Effector CD8-positive, alpha-beta T cell (primary cell): ENCODE measurements at regions not wholly inside any gene's neighbourhood (a gene's known extent, or its start where the extent isn't known, plus 50 kb on each side); places are given as distances from the start of the nearest gene placed in this dataset.

Experiments used
- DNase-seq: peaks from one replicate; lab custom pipeline; 2025; lab: John Stamatoyannopoulos, UW

DNA sequence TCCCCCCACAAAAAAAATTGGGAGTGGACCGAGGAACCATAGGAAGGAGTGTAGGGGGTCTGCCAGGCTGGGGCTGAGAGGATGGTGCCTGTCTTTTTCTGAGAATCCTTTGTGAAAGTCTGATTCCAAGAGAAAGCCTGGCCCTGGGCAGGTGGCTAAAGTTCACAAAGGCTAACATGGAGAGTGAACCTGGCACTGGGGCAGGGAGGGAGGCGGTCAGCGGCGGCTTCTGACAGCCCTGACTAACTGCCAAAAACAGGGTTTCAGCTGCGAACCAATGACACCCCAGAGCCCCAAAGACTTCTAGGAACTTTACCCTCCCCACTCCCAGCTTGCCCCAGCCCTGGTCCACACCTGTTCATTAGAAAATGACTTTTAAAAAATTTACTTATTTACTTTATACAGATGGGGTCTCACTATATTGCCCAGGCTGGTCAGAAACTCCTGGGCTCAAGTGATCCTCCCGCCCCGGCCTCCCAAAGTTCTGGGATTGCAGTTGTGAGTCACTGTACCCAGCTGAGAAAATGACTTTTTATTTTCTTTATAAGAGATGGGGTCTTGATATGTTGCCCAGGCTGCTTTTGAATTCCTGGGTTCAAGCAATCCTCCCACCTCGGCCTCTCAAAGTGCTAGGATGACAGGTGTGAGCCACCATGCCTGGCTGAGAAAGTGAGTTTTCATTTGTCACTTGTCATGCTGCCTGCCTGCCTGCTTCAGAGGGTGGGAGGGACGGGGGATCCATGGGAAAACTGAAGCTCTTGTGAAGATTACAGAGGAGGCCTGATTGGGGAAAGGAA is 61.0 kb upstream of the DUSP5 start:
- no peak for DNase-seq

DNA sequence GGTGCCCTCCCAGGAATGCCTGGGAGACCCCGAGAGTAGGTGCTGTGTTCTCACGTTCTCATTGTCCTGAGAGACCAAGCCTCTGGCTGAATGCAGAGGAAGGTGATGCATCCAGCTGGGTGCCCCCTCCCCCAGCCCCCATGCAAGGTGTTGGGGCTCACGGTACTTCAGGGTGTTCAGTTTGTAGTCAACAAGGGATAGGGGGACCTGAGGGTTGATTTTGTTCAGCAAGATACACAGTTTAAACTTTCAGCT is 60.4 kb upstream of the DUSP5 start:
- no peak for DNase-seq

DNA sequence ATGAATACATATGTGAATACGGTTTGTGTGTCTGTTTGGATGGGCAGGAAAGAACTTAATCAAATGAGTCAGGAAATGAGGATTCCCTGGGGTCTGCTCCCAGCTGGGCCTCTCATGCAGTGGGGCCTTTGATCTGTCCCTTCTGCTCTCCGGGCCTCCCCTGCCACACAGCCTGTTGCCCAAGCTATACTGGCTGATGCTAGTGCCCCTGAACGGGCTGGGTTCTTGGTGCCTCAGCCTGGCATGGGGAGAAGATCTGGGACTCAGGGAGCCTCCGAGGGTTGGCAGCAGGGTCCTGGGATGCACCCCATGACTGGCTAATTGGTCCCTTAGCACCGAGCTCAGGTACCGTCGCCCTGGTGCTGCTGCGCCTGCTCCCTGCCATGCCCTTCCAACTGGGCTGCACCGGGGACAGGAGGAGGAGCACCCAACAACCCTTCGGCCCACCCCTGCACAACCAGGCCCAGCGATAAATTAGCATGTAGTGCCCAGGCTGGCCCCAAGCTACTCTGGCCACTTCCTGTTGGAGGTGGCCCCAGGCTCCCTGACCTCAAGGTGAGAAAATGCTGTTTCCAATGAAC is 59.9 kb upstream of the DUSP5 start:
- no peak for DNase-seq

DNA sequence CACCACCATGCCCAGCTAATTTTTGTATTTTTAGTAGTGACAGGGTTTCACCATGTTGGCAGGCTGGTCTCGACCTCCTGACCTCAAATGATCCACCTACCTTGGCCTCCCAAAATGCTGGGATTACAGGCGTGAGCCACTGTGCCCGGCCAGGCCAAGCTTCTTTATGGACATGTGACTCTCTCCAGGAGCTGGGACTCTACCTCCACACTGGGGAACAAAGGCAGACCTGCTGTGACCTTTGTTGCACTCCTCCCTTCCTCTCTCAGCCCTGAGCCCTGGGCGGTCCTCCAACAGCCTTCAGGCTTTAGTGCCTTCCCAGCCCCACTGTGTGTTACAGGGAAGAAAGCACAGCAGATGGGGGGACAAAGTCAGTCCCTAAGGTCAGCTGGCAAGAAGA is 55.0 kb upstream of the DUSP5 start:
- DNase-seq: no peak

DNA sequence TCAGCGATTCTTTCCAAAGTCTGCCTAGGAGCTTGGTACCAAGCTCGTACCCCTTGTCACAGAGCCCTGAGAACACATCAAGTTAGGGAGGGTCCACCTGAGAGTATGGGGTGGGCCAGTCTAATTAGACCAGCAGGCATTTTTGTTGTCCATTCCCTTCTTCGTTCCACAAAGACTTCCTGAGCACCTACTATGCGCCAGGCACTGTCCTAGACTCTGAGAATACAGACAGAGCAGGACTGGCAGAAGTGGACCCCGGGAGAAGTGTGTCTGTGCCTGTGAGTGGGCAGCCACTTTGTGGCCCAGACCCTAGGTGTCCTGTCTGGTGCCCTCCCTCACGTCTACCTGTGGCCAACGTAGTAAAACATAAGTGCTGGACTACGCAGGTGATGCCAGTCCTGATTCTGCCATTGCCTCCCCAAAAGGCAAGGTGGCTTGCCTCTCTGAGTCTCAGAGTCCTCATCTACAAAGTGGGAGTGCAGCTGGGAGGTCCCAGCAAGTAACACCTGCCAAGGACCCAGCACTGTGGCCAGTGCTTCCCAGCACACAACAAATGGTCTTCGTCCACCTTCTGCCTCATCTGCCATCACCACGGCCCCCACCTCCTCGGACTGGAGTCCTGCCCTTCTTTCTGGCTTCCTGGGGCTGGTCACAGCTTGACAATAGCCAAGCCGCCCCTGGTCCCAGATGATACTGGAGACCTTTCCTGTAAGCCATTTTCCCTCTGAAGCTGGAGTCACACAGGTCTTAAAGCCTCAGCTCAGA is 54.3 kb upstream of the DUSP5 start:
- DNase-seq: no peak

DNA sequence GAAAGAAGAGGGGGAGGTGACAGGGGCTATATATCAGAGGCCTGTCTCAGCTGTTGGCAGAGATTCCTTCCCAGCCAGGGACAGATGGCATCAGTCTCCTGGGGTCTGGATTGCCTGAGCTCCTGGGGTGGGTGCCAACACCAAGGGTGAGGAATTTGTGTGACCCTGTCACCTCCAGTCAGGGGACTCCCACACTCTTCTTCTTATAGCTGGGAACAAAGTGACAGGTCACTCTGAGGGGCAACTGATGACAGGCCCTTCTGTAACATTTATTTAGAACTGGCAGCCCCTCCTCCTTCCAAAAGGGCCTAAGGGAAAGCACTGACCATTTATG is 53.7 kb upstream of the DUSP5 start:
- no peak for DNase-seq

DNA sequence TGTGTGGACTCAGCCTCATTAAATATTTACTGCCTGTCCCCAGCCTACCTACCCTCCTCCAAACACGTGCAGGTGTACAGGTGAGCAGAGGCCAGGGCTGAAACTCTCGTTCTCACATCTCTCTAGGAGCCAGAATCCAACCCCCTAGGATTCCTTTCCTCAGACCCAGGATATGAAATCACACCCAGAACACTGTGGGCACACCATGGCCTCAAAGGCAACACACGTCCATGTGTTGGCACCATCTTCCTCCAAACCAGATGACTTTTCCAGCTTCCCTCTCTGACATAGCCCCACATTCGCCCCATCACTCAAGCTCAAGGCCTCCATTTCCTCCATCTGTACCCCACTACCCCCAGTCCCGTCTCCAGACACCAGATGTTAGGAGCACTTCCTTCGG is 51.8 kb upstream of the DUSP5 start:
- no peak for DNase-seq

DNA sequence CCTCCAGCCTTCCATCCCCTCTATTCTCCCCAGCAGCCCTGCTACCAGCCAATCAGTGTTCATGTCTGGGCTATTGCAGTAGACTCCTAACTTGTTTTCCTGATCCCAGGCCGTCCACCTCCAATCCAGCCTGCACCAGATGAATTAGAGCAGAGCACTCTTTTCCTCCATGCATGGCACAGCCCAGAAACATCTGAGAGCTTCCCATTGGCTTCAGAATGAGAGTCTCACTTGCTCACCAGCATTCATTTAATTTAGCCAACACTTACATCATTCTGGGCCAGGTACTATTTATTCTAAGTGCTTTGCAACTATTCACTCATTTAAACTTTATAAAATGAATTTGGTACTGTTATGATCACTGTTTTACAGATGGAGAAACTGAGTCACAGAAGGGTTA is 51.4 kb upstream of the DUSP5 start:
- no peak for DNase-seq

DNA sequence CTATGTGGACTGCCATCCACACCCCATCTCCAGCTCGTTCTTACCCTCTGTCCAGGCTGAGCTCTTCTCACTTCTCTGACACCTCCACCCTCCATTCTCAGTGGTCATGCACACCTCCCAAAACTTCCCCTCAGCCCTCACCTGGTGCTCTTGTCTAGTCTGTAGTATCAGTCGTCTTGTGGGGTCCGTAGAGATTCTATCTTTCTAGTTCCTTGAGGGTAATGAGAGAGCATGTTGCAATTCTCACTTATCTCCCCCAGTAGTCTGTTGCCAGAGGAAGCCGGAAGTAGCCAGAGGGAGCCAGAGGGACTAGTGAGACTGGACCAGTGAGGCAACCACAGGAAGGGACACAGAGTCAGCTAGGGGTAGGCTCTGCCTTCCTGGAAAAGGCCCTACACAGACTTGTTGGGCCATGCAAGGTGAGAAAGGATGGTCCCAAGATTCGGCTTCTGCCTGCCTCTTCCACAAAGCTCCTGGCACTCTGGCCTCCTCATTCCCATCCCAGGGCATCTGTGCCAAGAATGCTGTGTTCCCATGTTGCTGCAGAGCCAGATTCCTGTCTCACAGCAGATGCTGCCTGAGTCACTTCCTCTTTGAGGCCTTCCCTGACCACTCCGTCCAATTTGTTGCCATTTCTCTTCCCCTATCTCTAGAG is 50.6 kb upstream of the DUSP5 start:
- DNase-seq: no peak

DNA sequence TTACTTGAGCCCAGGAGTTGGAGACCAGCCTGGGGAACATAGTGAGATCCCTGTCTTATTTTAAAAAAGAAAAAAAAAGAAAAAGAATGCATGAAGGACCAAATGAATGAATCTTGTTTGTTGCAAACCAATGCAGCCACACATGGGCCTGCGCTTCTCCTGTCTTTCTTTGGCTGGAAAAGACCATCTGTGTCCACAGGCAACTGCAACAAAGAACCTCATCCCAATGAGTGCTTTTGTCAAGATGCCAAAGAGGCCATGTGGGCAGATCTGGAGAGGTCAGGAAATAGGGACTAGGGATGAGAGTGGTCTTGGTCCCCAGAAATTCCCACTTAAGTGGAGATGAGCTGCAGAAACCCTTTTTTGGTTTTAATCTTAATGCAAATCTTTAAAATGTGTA is 49.8 kb upstream of the DUSP5 start:
- DNase-seq: no peak
